ENCODE measurements at regions not wholly inside any gene's neighbourhood (a gene's known extent, or its start where the extent isn't known, plus 50 kb on each side); places are given as distances from the start of the nearest gene placed in this dataset.

GRCh38 chr3:86849991-86850390 lies 141.0 kb downstream of the VGLL3 start:
- WGBS (ENCODE audit: low lambda C conversion rate, missing lambda C conversion rate), result 92% methylated on average over 1 of the region's 1 CpG
- Histone ChIP-seq H3K9me2 (replicated peaks; ENCODE audit: insufficient read depth) (no peaks in the 10 kb centered on the region), H3K4me1 (ENCODE audit: insufficient read depth) (no peaks in the 10 kb centered on the region), H4K20me1 (ENCODE audit: insufficient read depth, poor library complexity, severe bottlenecking) (no peaks in the 10 kb centered on the region), H3K79me2 (no peaks in the 10 kb centered on the region), H3K9me3 (ENCODE audit: low read depth) (no peaks in the 10 kb centered on the region), H3K27me3 (no peaks in the 10 kb centered on the region), H3K36me3 (replicated peaks; ENCODE audit: insufficient read depth, low read depth) (no peaks in the 10 kb centered on the region), H3K4me2 (no peak overlapping the region), H2AFZ (no peak overlapping the region), H3K4me3 (no peak overlapping the region), H3K27ac (no peak overlapping the region)
- no peak for DNase-seq (ENCODE audit: low spot score)
- TF ChIP-seq CTCF (IDR thresholded peaks at IDR 0.05; ENCODE audit: poor library complexity) (no peak), EZH2phosphoT487 (IDR thresholded peaks at IDR 0.05; ENCODE audit: low read depth, severe bottlenecking, unreplicated experiment) (no peak), EZH2 (IDR thresholded peaks at IDR 0.05; ENCODE audit: borderline replicate concordance) (no peak)

GRCh38 chr3:86845726-86846125 lies 145.2 kb downstream of the VGLL3 start:
- Histone ChIP-seq H3K4me1 (ENCODE audit: insufficient read depth) (no peaks in the 10 kb centered on the region), H3K27me3 (no peaks in the 10 kb centered on the region), H3K9me3 (ENCODE audit: low read depth) (no peaks in the 10 kb centered on the region), H3K9me2 (replicated peaks; ENCODE audit: insufficient read depth) (no peaks in the 10 kb centered on the region), H4K20me1 (ENCODE audit: insufficient read depth, poor library complexity, severe bottlenecking) (no peaks in the 10 kb centered on the region), H2AFZ (no peak overlapping the region), H3K4me3 (no peak overlapping the region), H3K27ac (no peak overlapping the region), H3K36me3 (replicated peaks; ENCODE audit: insufficient read depth, low read depth) (no peaks in the 10 kb centered on the region), H3K79me2 (no peaks in the 10 kb centered on the region), H3K4me2 (no peak overlapping the region)
- DNase-seq (ENCODE audit: low spot score), result no peak
- 87% methylated on average over 4 of the region's 4 CpGs for WGBS (ENCODE audit: low lambda C conversion rate, missing lambda C conversion rate)
- TF ChIP-seq EZH2 (IDR thresholded peaks at IDR 0.05; ENCODE audit: borderline replicate concordance) (no peak), CTCF (IDR thresholded peaks at IDR 0.05; ENCODE audit: poor library complexity) (no peak), EZH2phosphoT487 (IDR thresholded peaks at IDR 0.05; ENCODE audit: low read depth, severe bottlenecking, unreplicated experiment) (no peak)

GRCh38 chr3:86838927-86839326 lies 152.0 kb downstream of the VGLL3 start:
- 86% methylated on average over 2 of the region's 2 CpGs for WGBS (ENCODE audit: low lambda C conversion rate, missing lambda C conversion rate)
- H3K9me2 ChIP-seq (replicated peaks; ENCODE audit: insufficient read depth), result no peaks in the 10 kb centered on the region
- H3K4me2 ChIP-seq, result no peak overlapping the region
- H3K4me1 ChIP-seq (ENCODE audit: insufficient read depth), result no peaks in the 10 kb centered on the region
- no peaks in the 10 kb centered on the region for H3K27me3 ChIP-seq
- DNase-seq (ENCODE audit: low spot score), result no peak
- H3K79me2 ChIP-seq, result no peaks in the 10 kb centered on the region
- H3K9me3 ChIP-seq (ENCODE audit: low read depth), result no peaks in the 10 kb centered on the region
- H3K27ac ChIP-seq, result no peak overlapping the region
- H2AFZ ChIP-seq, result no peak overlapping the region
- no peaks in the 10 kb centered on the region for H3K36me3 ChIP-seq (replicated peaks; ENCODE audit: insufficient read depth, low read depth)
- no peak for TF ChIP-seq EZH2phosphoT487 (IDR thresholded peaks at IDR 0.05; ENCODE audit: low read depth, severe bottlenecking, unreplicated experiment)
- TF ChIP-seq EZH2 (IDR thresholded peaks at IDR 0.05; ENCODE audit: borderline replicate concordance), result no peak
- no peak for TF ChIP-seq CTCF (IDR thresholded peaks at IDR 0.05; ENCODE audit: poor library complexity)
- no peak overlapping the region for H3K4me3 ChIP-seq
- no peaks in the 10 kb centered on the region for H4K20me1 ChIP-seq (ENCODE audit: insufficient read depth, poor library complexity, severe bottlenecking)

- no peak for TF ChIP-seq CTCF (IDR thresholded peaks at IDR 0.05; ENCODE audit: poor library complexity)
- TF ChIP-seq EZH2 (IDR thresholded peaks at IDR 0.05; ENCODE audit: borderline replicate concordance), result no peak
- TF ChIP-seq EZH2phosphoT487 (IDR thresholded peaks at IDR 0.05; ENCODE audit: low read depth, severe bottlenecking, unreplicated experiment), result no peak
Measured at GRCh38 chr3:86837871-86838270, 153.1 kb downstream of the VGLL3 start.

More at GRCh38 chr3:86837871-86838270, 153.1 kb downstream of the VGLL3 start:
- H2AFZ ChIP-seq, result no peak overlapping the region
- H3K4me3 ChIP-seq, result no peak overlapping the region
- H3K27ac ChIP-seq, result no peak overlapping the region
- no peaks in the 10 kb centered on the region for H3K27me3 ChIP-seq
- DNase-seq (ENCODE audit: low spot score), result no peak
- H3K36me3 ChIP-seq (replicated peaks; ENCODE audit: insufficient read depth, low read depth), result no peaks in the 10 kb centered on the region
- H3K9me3 ChIP-seq (ENCODE audit: low read depth), result no peaks in the 10 kb centered on the region
- H3K79me2 ChIP-seq, result no peaks in the 10 kb centered on the region
- no peaks in the 10 kb centered on the region for H4K20me1 ChIP-seq (ENCODE audit: insufficient read depth, poor library complexity, severe bottlenecking)
- H3K4me2 ChIP-seq, result no peak overlapping the region
- 93% methylated on average over 1 of the region's 1 CpG for WGBS (ENCODE audit: low lambda C conversion rate, missing lambda C conversion rate)
- H3K9me2 ChIP-seq (replicated peaks; ENCODE audit: insufficient read depth), result no peaks in the 10 kb centered on the region
- H3K4me1 ChIP-seq (ENCODE audit: insufficient read depth), result no peaks in the 10 kb centered on the region
